GM19023 (cell line): ENCODE measurements at regions not wholly inside any gene's neighbourhood (a gene's known extent, or its start where the extent isn't known, plus 50 kb on each side); places are given as distances from the start of the nearest gene placed in this dataset.
A peak's percentile ranks its signal among the peaks of the same experiment; 100 is the strongest.
"Not testable (repeated sequence)": the region's sequence is repeated elsewhere in the genome, so short reads cannot be mapped to it uniquely, and the experiment has no call there.

Experiments used
- ATAC-seq: cut with Tn5 transposase; IDR thresholded peaks from one replicate; pipeline ENCODE4 v1.9.1; 2021; ENCODE audit warnings: mild to moderate bottlenecking, moderate library complexity; ENCODE audit not compliant: unreplicated experiment

- ATAC-seq = no peak
Measured at GRCh38 chr10:21296575-21297355, 228.7 kb downstream of the SKIDA1 start.

DNA sequence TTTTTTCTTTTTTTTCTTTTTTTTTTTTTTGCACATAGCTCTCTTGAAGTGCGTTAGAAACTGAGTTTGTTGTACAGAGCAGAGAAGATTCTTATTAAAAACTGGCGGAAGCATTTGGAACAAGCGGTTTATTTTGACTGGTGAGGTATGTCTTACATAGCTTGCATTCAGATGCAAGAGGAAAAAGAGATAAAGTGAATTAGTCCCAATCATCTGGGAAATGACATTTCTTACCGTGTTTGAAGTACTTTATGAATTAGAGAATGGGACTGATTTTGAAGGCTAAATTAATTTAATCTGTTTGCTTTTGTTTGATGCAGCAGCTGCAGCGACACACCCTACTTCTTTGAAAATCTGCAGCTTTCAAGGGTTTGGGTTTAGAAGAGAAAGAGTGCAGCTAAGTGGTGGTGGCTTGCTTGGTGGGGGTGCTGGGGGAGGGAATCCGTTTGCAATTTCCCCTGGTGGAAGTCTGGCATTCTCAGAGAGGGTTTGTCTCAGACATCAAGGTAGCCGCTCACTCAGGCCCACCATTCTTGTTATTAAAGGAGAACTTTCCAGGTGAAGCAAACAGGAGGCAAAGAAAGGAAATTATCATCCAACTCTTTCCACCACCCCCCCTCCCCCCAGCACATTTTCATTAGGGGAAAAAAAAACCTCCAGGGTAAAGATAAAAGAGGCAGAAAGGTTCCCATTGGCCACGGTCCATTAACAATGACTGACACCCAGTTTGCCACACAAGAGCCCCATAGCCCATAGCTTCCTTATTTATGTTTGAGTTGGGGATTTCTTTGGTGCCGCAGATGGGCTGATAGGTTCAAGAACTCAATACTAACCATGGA lies 231.7 kb downstream of the SKIDA1 start:
- ATAC-seq = no peak

DNA sequence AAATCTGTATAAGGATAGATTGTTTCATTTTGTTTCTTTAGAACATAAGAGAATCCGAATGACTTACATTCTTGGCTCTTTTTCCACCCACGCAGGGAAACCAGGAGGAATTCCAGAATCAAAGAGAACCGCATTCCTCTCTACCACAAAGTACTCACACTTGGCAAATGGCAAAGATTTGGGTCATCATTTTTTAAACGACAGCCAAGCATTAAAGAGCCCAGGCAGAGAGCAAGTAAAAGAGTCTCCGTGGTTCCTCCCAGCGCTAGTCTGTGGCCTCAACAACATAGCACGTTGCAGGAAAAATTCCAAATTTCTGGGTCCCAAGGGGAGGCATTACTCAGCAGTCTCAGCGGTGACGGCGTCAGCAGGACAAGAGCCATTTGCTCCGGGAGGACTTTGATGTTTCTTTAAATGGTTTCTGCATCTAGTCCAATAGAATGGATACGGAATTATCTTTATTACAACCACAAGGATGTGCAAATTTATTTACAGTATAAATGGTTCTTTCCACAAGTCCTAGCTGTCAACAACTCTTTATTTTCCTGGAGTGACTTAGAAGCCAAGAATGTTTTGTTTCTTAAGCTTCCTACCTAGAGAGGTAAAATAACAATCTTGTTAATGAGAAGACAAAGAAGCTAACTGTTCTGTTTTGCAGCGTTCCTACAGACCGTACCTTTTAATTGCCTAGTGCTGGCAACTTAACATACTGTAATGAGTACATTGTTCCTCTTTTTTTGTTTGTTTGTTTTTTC lies 232.5 kb downstream of the SKIDA1 start:
- ATAC-seq = no peak

DNA sequence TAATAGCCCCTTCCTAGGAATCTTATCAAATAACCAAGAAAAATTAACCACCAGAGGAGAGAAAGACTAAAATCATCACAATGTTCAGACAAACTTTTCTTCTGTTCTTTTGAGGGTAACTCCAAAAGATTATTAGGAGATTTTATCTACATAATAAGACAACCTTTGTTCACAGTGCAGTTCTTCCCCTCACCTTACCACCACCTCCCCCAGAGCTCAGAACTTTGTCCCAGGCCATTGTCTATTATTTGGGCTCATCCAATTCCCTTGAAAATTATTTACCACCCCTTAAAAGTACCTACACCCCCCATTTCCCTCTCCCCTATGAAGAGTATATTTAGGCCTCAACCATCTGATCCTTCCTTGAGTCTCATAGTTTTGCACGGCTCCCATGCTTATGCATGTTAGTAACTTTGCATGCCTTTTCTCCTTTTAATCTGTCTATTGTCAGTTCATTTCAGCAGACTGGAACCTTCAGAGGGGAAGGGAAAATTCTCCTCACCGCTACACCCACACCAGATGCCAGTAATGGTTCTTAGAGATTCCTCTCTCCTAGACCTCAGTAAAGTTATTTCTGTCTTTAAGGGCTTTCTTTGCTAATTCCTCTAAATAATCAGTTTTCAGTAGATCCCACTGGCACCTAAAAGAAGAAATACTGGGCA lies 234.9 kb downstream of the SKIDA1 start:
- no peak for ATAC-seq

DNA sequence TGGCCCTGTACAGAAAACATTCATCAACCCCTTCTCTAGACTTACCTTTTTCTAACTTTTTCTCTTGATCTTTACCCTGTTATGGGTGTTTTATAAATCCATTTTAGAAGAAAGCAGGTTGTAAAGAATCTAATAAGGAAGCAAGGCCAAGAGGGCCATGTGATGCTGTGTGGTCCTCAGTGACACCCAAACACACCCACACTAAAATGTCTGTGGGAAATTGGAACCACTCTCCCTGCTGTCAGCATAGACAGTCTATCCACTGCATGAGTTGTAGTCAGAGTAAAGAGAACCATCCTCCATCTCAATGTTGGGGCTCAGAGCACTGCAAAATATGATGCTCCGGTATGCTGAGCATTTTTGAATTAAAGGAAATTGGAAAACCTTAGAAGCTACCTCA lies 235.5 kb downstream of the SKIDA1 start:
- no peak for ATAC-seq

DNA sequence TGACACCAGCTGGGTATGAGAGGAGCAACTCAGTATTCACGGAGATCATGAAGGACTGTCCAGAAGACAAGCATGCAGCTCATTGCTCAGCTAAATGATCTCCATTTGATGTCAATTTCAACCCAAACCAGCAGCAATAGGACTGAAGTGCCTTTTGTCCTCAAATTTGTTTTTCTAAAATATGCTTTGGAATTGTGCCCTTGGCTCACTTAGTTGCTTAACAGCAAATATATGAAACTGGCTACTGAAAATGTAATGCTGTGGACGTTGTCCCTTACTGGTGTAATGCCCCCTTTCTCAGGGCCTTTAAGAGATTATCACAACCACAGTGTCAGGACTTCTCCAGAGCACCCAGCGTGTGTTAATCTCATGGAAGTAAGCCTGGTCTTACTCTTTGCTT lies 236.2 kb downstream of the SKIDA1 start:
- no peak for ATAC-seq

DNA sequence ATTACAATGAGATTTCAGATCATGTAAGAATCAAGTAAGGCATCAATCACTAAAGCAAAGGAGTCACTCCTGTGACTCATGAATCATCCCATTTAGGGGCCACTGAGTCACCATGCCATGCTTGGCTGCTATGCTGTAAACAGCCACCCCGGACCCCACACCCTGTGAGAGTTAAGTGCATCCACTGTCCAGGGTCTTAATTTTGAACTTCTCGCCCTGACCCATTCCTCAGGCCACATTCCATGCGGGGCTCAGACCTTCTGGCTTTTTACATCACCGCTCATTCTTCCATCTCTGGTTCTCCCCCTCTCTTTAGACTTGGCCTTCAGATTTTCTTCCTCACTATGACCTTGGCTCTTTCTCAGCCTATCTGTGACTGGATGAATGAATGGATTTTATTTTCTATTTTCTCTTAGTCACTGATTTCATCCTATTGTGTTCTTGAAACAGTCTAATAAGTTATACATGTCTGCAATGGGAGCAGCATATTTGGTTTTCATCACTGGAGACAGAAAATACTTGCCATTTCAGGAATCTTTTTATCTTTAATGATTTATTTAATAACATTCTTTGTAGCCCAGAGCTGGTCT lies 239.6 kb downstream of the SKIDA1 start:
- ATAC-seq = no peak

GRCh38 chr10:21285207-21285606 lies 240.3 kb downstream of the SKIDA1 start:
- no peak for ATAC-seq

DNA sequence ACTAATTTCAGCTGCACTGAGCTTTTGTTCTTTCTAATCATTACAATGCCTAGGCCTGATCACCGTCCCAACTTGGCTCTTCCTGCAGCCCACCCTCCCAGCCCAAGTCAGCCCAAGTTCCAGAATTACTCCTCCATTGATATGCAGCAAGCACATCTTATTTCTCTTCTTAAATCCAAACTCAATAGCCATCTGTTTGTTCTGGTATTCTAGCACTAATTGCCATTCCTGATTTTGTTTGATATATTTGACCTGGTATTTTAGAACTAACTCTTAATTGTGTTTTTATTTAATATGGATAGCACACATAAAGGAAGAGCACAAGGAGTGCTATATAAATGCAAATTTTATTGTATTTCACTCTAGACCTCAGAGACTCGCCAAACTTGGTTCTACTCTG lies 241.2 kb downstream of the SKIDA1 start:
- ATAC-seq = no peak

DNA sequence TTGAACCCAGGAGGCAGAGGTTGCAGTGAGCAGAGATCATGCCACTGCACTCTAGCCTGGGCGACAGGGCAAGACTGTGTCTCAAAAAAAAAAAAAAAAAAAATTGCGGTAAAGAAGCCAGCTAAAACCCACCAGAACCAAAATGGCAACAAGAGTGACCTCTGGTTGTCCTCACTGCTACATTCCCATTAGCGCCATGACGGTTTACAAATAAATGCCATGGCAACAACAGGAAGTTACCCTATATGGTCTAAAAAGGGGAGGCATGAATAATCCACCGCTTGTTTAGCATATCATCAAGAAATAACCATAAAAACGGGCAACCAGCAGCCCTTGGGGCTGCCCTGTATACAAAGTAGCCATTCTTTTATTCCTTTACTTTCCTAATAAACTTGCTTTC lies 242.4 kb downstream of the SKIDA1 start:
- not testable (repeated sequence) for ATAC-seq

DNA sequence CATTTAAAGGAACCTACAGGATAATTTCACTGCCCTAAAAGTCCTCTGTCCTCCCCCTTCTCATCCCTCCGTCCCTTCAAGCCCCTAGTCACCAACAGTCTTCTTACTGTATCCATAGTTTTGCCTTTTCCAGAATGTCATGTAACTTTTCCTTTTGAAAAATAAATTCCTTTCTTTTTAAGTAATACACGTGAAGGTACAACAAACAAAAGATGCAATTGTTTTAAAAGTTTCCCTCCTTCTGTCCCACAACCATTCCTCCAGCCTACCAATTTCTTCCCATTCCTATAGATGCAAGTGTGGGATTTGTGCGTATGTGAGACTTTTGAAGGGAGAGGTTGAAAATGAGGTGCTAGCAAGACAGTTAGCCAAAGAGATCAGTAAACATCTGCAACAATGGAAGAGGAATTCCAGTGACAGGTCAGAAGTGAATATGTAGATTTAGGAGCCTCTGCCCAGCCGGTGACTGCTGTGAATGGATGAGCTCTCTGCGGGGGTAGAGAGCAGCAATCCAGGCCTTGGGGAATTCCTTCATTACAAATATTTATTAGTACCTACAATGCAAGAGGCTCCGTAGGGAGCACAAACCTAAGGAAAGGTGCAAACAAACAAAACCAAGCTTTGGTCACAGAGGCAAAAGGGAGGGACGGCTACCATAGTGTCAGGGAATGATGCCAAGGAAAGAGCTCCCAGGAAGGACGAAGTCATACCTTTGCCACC lies 243.6 kb downstream of the SKIDA1 start:
- ATAC-seq = no peak

- ATAC-seq = no peak
Measured at GRCh38 chr10:21280971-21281572, 244.4 kb downstream of the SKIDA1 start.

DNA sequence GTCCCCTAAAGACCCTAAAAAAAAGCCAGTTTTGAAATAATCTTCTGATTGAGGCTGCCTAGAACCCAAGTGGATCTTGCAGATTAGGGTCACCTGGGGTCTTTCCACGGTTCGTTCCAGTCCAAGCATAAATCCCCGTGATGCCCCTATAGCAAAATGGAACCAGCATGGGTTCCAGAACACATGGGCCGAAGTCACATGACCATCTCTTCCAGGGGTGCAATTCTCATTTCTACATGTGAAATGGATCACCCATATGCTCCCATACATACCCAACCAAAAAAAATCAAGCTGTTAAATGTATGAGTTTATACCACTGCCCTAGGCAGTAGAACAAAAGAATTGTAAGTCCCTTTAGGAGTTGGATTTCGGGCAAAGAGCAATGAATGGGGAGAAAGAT lies 245.4 kb downstream of the SKIDA1 start:
- no peak for ATAC-seq

GRCh38 chr10:21279217-21279575 lies 246.3 kb downstream of the SKIDA1 start:
- ATAC-seq = no peak

DNA sequence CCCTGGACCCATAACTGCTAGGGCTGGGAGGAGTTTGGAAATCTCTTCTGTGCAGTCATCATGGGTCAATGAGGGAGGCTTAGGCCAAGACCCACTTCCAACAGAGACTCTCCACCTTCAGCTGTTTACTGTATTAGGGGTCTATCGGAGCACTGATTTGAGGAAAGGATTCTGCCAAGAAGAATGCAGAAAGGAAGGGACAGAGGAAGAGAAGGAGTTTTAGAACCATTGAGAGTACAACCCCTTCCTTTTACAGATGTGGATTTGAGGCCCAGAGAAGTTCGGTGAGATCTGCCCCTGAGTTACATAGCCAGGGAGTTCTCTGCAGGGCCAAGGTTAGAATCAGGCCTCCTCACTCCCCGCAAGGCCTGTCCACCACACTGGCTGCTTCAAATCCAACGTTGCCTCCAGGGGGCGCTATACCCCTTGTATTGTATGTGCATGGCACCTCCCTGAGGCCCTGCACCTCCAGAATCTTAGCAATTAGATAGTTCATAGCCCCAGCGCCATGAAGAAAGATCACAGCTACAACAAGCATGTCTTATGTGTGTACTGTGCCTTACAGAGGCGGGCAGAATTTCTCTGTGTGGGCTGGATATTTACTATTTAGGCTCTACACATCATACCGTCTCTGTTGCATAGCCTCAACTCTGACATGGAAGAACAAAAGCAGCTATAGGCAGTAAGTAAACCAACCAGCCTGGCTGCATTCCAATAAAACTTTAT lies 246.8 kb downstream of the SKIDA1 start:
- peak; percentile 89 for ATAC-seq

- no peak for ATAC-seq
Measured at GRCh38 chr10:21273400-21273968, 252.0 kb downstream of the SKIDA1 start.

- ATAC-seq = no peak
Measured at GRCh38 chr10:21272643-21273399, 252.7 kb downstream of the SKIDA1 start.

- no peak for ATAC-seq
Measured at GRCh38 chr10:21270976-21271375, 254.5 kb downstream of the SKIDA1 start.
